Upper lobe of left lung (tissue), 6 donors: ENCODE measurements at regions not wholly inside any gene's neighbourhood (a gene's known extent, or its start where the extent isn't known, plus 50 kb on each side); places are given as distances from the start of the nearest gene placed in this dataset.
"Not testable (repeated sequence)": the region's sequence is repeated elsewhere in the genome, so short reads cannot be mapped to it uniquely, and the experiment has no call there.

Experiments used
- ATAC-seq, 2 donors: fragments of 200-7000 bp; cut with Tn5 transposase; one replicate each; pipeline ENCODE4 v1.9.1; 2022; ENCODE audit warnings: mild to moderate bottlenecking in 2 of 2, moderate library complexity in 2 of 2; ENCODE audit not compliant: low FRiP score in 2 of 2
- DNase-seq, 2 donors: peaks; one replicate each; pipeline ENCODE4 v3.0.0-alpha.2; 2019 to 2020
- H3K27ac ChIP-seq, 4 donors: fragments of 200-600 bp; sonication (generic); one replicate each; pipeline ENCODE4 v1.5.1; 2016 to 2019
- H3K27me3 ChIP-seq, 4 donors: fragments of 200-600 bp; sonication (generic); one replicate each; pipeline ENCODE4 v1.5.1; 2017 to 2019
- H3K36me3 ChIP-seq, 4 donors: fragments of 200-600 bp; sonication (generic); one replicate each; pipeline ENCODE4 v1.5.1; 2016 to 2019
- H3K4me1 ChIP-seq, 4 donors: fragments of 200-600 bp; sonication (generic); one replicate each; pipeline ENCODE4 v1.5.1; 2018 to 2019
- H3K4me3 ChIP-seq, 4 donors: fragments of 200-600 bp; sonication (generic); one replicate each; pipeline ENCODE4 v1.5.1; 2017 to 2019; ENCODE audit warnings: mild to moderate bottlenecking in 2 of 4, moderate library complexity in 1 of 4
- H3K9me3 ChIP-seq, 4 donors: fragments of 200-600 bp; sonication (generic); one replicate each; pipeline ENCODE4 v1.5.1; 2018 to 2019
- EP300 ChIP-seq, 4 donors: sonication (generic); formaldehyde crosslinking; IDR thresholded peaks; one replicate each; pipeline ENCODE4 v1.5.1; 2017; ENCODE audit warnings: antibody characterized with exemption in 4 of 4, control low read depth in 2 of 4
- POLR2A ChIP-seq, 4 donors: fragments of 450-650 bp; IDR thresholded peaks; one replicate each; pipeline ENCODE4 v1.5.1; 2016 to 2017; ENCODE audit warnings: antibody characterized with exemption in 4 of 4, mild to moderate bottlenecking in 2 of 4
- POLR2AphosphoS5 ChIP-seq, 2 donors: sonication (generic); formaldehyde crosslinking; IDR thresholded peaks; one replicate each; pipeline ENCODE4 v1.5.1; 2017; ENCODE audit warnings: antibody characterized with exemption in 2 of 2
- WGBS, 2 donors: methylation state at CpG; one replicate each; pipeline ENCODE4 v1.1.5; 2017 to 2018; 5-methylcytosine and 5-hydroxymethylcytosine counted together
- TF ChIP-seq, protein P1 (sequence below), 6 experiments: fragments of 450-650 bp in 4 of 6; fragments of 200-600 bp in 2 of 6; sonication (generic) in 2 of 6; IDR thresholded peaks; one replicate each; pipeline ENCODE4 v1.5.1; 2016 to 2019; ENCODE audit warnings: antibody characterized with exemption in 6 of 6
- donor health status: DM: no; HTN: no; CAD: no; lungs with moderate emphysema.
- donor health status: DM: no; HTN: yes; CAD: no; lungs with severe emphysema.

DNA sequence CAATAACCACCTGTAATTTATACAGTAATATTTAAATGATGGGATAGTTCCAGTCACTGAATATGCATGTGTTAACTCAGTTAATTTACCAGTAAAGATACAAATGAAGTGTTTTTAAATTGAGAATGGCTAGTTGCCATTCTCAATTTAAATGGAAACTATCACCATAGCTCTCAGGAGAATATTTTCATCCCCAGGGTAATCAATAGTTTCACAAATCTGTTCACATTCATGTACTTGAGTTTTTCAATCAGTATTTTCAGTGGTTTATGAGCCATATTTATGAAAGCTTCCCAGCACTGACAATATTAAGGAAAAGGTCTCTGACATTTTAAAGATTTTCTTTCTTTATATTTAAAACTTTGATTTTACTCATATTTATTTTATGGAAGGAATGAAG is 439.3 kb downstream of the MAT2B start:
- H3K27me3 ChIP-seq: no peaks in the 10 kb centered on the region
- H3K36me3 ChIP-seq: no peaks in the 10 kb centered on the region
- DNase-seq (no peak), ATAC-seq (no peak)
- H3K4me3 ChIP-seq: no peak overlapping the region
- no peaks in the 10 kb centered on the region for H3K4me1 ChIP-seq
- TF ChIP-seq POLR2A (IDR thresholded peaks at IDR 0.05) (no peak), EP300 (IDR thresholded peaks at IDR 0.05) (no peak), POLR2AphosphoS5 (IDR thresholded peaks at IDR 0.05) (no peak)
- TF ChIP-seq, protein P1, sequence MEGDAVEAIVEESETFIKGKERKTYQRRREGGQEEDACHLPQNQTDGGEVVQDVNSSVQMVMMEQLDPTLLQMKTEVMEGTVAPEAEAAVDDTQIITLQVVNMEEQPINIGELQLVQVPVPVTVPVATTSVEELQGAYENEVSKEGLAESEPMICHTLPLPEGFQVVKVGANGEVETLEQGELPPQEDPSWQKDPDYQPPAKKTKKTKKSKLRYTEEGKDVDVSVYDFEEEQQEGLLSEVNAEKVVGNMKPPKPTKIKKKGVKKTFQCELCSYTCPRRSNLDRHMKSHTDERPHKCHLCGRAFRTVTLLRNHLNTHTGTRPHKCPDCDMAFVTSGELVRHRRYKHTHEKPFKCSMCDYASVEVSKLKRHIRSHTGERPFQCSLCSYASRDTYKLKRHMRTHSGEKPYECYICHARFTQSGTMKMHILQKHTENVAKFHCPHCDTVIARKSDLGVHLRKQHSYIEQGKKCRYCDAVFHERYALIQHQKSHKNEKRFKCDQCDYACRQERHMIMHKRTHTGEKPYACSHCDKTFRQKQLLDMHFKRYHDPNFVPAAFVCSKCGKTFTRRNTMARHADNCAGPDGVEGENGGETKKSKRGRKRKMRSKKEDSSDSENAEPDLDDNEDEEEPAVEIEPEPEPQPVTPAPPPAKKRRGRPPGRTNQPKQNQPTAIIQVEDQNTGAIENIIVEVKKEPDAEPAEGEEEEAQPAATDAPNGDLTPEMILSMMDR (IDR thresholded peaks at IDR 0.05): no peak
- no peak overlapping the region for H3K27ac ChIP-seq
- H3K9me3 ChIP-seq: no peaks in the 10 kb centered on the region

DNA sequence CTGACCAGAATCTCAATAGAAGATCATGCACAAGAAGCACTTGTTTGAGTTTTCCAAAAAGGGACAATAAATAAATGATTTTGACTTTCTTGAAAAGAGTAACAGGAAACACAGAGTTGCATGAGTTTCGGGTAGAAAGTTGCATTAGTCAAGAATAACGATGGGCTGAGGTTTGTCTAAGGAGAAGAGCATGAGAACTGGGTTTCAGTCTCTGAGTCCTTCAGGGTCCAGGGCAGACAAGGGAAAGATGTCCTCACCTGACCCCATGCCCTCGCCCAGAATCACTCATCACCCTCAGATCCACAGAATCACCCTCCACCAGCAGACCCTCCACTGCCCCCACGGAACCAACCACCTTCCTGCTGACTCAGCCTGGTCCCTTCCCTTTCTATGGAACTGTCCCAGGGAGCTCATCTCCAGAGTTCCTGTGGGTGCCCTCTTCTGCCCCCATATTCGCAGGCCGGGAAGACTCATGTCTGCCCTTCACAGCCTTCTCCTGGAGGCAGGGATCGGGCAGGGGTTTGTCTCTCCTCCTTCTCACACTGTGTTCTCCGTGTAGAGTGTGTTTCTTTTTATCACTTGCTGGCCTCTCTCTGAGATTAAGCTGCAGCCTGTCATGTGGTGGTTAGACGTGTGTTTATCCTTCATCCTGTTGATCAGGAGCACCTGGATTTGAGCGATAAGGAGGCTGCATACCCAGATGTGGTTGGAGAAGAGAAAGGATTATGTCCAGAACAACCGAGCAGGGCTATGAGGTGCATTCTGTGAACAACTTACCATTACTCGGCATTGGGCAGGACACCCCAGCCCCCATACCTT is 442.6 kb downstream of the MAT2B start:
- 72 to 78% methylated on average over 12 of the region's 12 CpGs for WGBS, 2 donors
- ATAC-seq (no peak), DNase-seq (no peak)
- H3K27ac ChIP-seq: no peak overlapping the region
- H3K27me3 ChIP-seq: no peaks in the 10 kb centered on the region
- no peaks in the 10 kb centered on the region for H3K36me3 ChIP-seq
- no peaks in the 10 kb centered on the region for H3K4me1 ChIP-seq
- no peak for TF ChIP-seq POLR2A (IDR thresholded peaks at IDR 0.05)
- TF ChIP-seq, protein P1 (IDR thresholded peaks at IDR 0.05): no peak
- TF ChIP-seq EP300 (IDR thresholded peaks at IDR 0.05): no peak
- TF ChIP-seq POLR2AphosphoS5 (IDR thresholded peaks at IDR 0.05): no peak
- H3K9me3 ChIP-seq: no peaks in the 10 kb centered on the region
- no peak overlapping the region for H3K4me3 ChIP-seq

DNA sequence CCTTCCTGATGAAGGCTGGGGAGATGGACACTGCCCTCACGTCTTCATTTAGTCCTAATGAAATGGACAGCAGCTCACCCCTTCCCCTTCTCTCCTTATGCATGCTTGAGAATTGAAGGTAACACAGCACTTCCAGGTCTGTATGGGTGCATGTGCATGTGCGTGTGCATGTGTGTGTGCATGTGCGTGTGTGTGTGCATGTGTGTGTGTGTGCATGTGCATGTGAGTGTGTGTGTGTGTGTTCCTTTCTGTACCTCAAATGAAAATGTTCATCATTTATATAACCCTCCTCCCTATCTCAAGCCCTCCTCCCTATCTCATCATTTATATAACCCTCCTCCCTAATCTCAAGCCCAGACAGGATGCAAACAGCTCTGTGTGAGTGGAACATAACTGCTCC is 444.8 kb downstream of the MAT2B start:
- no peak for ATAC-seq
- Histone ChIP-seq H3K36me3 (no peaks in the 10 kb centered on the region), H3K27me3 (no peaks in the 10 kb centered on the region), H3K4me3 (no peak overlapping the region), H3K27ac (no peak overlapping the region), H3K9me3 (no peaks in the 10 kb centered on the region), H3K4me1 (no peaks in the 10 kb centered on the region)
- TF ChIP-seq, protein P1 (IDR thresholded peaks at IDR 0.05): no peak
- TF ChIP-seq EP300 (IDR thresholded peaks at IDR 0.05): no peak
- no peak for TF ChIP-seq POLR2A (IDR thresholded peaks at IDR 0.05)
- no peak for TF ChIP-seq POLR2AphosphoS5 (IDR thresholded peaks at IDR 0.05)
- no peak for DNase-seq
- WGBS, 2 donors: 67% methylated on average over 3 of the region's 3 CpGs

DNA sequence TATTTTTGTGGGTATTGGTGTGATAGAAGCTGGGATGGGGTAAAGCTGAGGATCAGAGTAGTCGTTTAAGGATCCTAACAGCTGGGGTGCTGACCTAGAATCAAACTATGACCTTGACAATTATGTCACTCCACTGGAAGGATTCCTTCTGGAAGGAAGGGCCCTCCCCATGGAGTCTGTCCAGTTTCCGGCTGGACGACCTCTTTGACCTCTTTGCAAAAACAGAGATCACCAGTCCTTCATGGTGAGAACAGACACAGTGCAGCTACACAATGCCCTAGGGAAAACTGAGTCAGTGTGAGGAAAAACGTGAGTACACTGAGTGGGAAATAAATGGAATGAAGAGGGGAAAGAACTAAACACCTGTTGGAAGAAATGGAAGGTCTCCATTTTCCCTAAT is 445.6 kb downstream of the MAT2B start:
- no peak overlapping the region for H3K4me3 ChIP-seq
- H3K27me3 ChIP-seq: no peaks in the 10 kb centered on the region
- WGBS, 2 donors: 43 to 59% methylated on average over 4 of the region's 4 CpGs
- H3K36me3 ChIP-seq: no peaks in the 10 kb centered on the region
- TF ChIP-seq EP300 (IDR thresholded peaks at IDR 0.05): no peak
- TF ChIP-seq, protein P1 (IDR thresholded peaks at IDR 0.05): no peak
- no peak overlapping the region for H3K27ac ChIP-seq
- H3K9me3 ChIP-seq: no peaks in the 10 kb centered on the region
- H3K4me1 ChIP-seq: no peaks in the 10 kb centered on the region
- DNase-seq: no peak
- ATAC-seq: no peak

DNA sequence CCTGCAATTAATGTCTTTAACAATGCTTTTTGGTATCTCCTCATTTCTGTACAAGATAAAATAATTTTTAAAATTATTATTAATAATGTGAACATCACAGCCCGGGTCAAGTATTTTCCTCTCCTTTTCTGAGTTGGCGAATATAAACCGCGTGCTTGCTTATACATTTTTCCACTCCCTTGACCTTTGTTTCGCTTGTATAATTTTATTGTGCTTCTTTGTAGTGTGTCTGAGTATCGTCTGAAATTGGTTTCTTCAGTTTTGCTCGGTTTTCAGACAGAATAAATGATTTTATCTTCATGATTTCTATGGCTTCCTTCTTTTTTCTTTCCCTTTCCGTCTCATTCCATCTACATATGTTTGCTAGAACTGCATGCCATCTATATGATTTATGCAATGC is 448.5 kb downstream of the MAT2B start:
- Histone ChIP-seq H3K4me1 (no peaks in the 10 kb centered on the region), H3K9me3 (no peaks in the 10 kb centered on the region), H3K27ac (no peak overlapping the region), H3K36me3 (no peaks in the 10 kb centered on the region), H3K27me3 (no peaks in the 10 kb centered on the region), H3K4me3 (no peak overlapping the region)
- TF ChIP-seq, protein P1 (IDR thresholded peaks at IDR 0.05): no peak
- TF ChIP-seq POLR2AphosphoS5 (IDR thresholded peaks at IDR 0.05): no peak
- TF ChIP-seq EP300 (IDR thresholded peaks at IDR 0.05): no peak
- TF ChIP-seq POLR2A (IDR thresholded peaks at IDR 0.05): no peak
- WGBS, 2 donors: 70 to 78% methylated on average over 8 of the region's 8 CpGs
- DNase-seq (no peak), ATAC-seq (no peak)

DNA sequence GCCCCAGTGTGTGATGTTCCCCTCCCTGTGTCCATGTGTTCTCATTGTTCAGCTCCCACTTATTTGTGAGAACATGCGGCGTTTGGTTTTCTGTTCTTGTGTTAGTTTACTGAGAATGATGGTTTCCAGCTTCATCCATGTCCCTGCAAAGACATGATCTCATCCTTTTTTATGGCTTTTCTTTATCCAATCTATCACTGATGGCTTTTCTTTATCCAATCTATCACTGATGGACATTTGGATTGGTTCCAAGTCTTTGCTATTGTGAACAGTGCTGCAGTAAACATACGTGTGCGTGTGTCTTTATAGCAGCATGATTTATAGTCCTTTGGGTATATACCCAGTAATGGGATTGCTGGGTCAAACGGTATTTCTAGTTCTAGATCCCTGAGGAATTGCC is 455.8 kb downstream of the MAT2B start:
- not testable (repeated sequence) for H3K27me3 ChIP-seq, H3K9me3 ChIP-seq, H3K4me3 ChIP-seq, DNase-seq, H3K27ac ChIP-seq, H3K4me1 ChIP-seq, ATAC-seq, H3K36me3 ChIP-seq
- WGBS, 2 donors: 75 to 79% methylated on average over 5 of the region's 5 CpGs
